Mucosa of descending colon (tissue), 3 donors: ENCODE measurements at regions not wholly inside any gene's neighbourhood (a gene's known extent, or its start where the extent isn't known, plus 50 kb on each side); places are given as distances from the start of the nearest gene placed in this dataset.

Experiments
- ATAC-seq: fragments of 200-7000 bp; cut with Tn5 transposase; one replicate; pipeline ENCODE4 v1.9.1; 2020; ENCODE audit warnings: mild to moderate bottlenecking, moderate library complexity
- DNase-seq, 3 donors: peaks; one replicate each; pipeline ENCODE4 v3.0.0-alpha.2; 2020
- H3K36me3 ChIP-seq: fragments of 200-600 bp; one replicate; pipeline ENCODE4 v1.8.0; 2021; ENCODE audit warnings: low read depth, mild to moderate bottlenecking
- H3K4me1 ChIP-seq: fragments of 200-600 bp; one replicate; pipeline ENCODE4 v1.8.0; 2021; ENCODE audit warnings: low read depth, mild to moderate bottlenecking
- H3K4me3 ChIP-seq: fragments of 200-600 bp; one replicate; pipeline ENCODE4 v1.8.0; 2021; ENCODE audit warnings: mild to moderate bottlenecking
- H3K9me3 ChIP-seq: fragments of 200-600 bp; one replicate; pipeline ENCODE4 v1.8.0; 2021; ENCODE audit warnings: mild to moderate bottlenecking
- intact Hi-C, 2 donors: fragments of 100-400 bp; cut with DNase I in 1 of 2; cut with micrococcal nuclease in 1 of 2; formaldehyde crosslinking; loops; one replicate each; pipeline versions ENCODE4 v1.11.0 to v1.11.1; 2022; cut with DNase I, micrococcal nuclease
- TF ChIP-seq, protein P1 (sequence below): fragments of 200-600 bp; IDR thresholded peaks from one replicate; pipeline ENCODE4 v1.8.0; 2022; ENCODE audit warnings: antibody characterized with exemption, mild to moderate bottlenecking
- donor health status: DM: no; HTN: no; CAD: no; lungs with moderate emphysema.
- donor health status: DM: no; HTN: no; CAD: no.
- donor health status: DM: no; HTN: yes; CAD: no.

DNA sequence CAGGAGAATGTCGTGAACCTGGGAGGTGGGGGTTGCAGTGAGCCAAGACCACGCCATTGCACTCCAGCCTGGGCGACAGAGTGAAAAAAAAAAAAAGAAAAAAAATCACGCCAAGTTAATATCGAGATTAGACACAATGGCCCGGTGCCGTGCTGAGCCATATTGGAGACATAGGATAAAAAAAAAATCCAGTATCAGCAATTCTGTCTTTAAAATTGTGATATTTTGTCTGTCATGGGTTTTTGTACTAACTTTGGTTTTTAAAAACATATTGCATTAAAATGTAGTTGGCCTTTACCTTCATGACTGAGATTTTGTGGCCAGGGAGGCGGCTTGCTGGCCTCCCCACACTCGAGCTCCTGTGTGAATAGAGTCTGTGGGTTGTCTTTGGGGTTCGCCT lies 62.8 kb upstream of the PITRM1 start:
- no peaks in the 10 kb centered on the region for H3K36me3 ChIP-seq
- ATAC-seq (no peak), DNase-seq (no peak)
- intact Hi-C loops: no loop called here
- no peaks in the 10 kb centered on the region for H3K4me1 ChIP-seq
- no peak overlapping the region for H3K4me3 ChIP-seq
- no peaks in the 10 kb centered on the region for H3K9me3 ChIP-seq
- TF ChIP-seq, protein P1, sequence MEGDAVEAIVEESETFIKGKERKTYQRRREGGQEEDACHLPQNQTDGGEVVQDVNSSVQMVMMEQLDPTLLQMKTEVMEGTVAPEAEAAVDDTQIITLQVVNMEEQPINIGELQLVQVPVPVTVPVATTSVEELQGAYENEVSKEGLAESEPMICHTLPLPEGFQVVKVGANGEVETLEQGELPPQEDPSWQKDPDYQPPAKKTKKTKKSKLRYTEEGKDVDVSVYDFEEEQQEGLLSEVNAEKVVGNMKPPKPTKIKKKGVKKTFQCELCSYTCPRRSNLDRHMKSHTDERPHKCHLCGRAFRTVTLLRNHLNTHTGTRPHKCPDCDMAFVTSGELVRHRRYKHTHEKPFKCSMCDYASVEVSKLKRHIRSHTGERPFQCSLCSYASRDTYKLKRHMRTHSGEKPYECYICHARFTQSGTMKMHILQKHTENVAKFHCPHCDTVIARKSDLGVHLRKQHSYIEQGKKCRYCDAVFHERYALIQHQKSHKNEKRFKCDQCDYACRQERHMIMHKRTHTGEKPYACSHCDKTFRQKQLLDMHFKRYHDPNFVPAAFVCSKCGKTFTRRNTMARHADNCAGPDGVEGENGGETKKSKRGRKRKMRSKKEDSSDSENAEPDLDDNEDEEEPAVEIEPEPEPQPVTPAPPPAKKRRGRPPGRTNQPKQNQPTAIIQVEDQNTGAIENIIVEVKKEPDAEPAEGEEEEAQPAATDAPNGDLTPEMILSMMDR: no peak

DNA sequence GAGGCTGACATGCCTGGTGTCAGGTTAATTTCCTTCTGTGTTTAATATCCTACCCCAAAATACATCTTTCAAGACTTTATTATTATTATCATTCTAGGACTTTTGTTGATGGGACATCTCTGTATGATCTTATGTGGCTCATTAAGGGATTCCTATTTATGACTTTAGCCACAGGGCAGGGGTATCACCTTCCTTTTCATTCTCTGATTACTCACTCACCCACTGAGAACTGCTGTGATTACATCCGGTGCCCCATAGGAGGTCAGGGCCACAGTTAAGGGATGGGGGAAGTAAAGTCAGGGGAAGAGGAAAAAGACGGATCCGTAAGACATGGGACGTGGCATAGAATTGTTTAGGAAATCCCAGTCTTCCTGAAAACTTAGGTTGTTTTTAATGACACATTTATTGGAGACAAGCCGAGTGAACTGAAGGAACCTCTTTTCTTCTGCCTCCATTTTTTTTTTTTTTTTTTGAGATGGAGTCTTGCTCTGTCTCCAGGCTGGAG lies 61.0 kb upstream of the PITRM1 start:
- DNase-seq (no peak), ATAC-seq (no peak)
- Histone ChIP-seq H3K9me3 (no peaks in the 10 kb centered on the region), H3K4me3 (no peak overlapping the region), H3K4me1 (no peaks in the 10 kb centered on the region), H3K36me3 (no peaks in the 10 kb centered on the region)
- TF ChIP-seq, protein P1: no peak
- intact Hi-C loops: no loop called here

DNA sequence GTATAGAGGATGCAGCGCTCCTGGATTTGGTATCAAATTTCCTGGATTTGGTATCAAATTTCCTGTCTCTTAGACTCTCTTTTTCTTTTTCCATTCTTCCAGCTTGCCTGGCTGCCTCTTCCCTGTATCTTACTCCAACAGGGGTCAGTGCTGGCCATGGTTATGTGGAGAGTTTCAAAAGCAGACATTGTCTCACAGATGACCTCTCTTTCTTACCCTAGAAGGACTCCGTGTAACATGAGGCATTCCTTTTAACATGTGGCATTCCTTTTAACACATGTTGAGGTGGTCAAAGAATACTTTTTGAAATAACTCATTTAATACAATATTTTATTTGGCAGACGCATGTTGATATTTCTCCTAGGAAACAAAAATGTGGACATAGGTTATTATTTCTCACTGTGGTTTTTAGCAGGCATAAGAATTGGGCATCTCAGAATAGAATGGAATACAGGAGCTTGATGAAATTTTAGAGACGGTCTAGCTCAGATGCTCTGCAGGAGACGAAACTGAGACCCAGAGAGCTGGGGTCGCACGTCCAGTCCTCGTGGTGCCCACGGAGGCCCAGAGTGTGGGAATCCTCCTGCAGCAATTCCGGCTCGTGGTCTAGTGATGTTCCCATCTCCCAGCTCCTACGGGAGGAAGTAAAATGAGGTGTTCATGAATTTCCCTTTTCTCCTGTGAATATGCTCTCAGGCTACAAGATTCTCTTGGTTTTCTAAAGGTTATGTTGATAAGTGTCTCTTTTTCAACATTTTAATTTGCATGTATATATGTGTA lies 59.6 kb upstream of the PITRM1 start:
- DNase-seq (no peak), ATAC-seq (no peak)
- Histone ChIP-seq H3K36me3 (no peaks in the 10 kb centered on the region), H3K4me1 (no peaks in the 10 kb centered on the region), H3K9me3 (no peaks in the 10 kb centered on the region), H3K4me3 (no peak overlapping the region)
- TF ChIP-seq, protein P1: no peak
- intact Hi-C loops: no loop called here

DNA sequence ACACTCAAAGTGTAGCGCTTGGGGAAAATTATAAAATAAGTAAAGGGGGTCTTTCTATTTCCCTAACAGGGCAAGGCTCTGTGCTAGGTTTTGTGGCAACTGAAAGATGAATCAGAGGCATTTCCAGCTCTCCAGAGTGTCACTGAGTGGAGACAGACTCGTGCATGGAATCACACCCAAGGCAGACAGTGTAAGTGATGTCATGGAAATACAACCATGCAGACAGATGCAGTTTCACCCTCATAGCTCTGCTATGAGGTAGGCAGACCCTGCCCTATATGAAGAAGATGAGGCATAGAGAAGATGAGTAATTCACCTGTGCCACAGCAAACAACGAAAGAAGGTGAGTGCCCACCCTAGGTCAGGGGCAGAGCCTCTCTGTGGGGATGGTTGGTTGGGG lies 57.2 kb upstream of the PITRM1 start:
- Histone ChIP-seq H3K4me3 (no peak overlapping the region), H3K9me3 (no peaks in the 10 kb centered on the region), H3K36me3 (no peaks in the 10 kb centered on the region), H3K4me1 (no peaks in the 10 kb centered on the region)
- ATAC-seq: no peak
- intact Hi-C loops: no loop called here
- no peak for DNase-seq
- TF ChIP-seq, protein P1: no peak

DNA sequence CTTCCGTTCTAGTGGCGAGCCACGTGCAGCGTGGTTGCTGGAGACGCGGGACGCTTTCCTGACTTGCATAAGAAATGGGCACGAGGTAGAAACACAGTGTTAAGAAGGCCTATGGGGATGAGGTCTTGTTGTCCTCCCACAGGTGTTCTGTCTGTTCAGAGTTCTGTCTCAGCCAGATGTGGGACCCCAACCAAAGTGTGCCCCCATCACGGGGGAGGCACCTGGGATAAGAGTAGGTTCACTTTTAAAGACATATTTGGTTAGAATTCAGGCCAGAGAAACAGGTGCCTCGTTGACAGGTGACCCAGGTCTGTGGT lies 56.0 kb upstream of the PITRM1 start:
- Histone ChIP-seq H3K4me1 (no peaks in the 10 kb centered on the region), H3K4me3 (no peak overlapping the region), H3K36me3 (no peaks in the 10 kb centered on the region), H3K9me3 (no peaks in the 10 kb centered on the region)
- intact Hi-C loops: no loop called here
- ATAC-seq (no peak), DNase-seq (no peak)
- TF ChIP-seq, protein P1: no peak
